ENCODE measurements at regions not wholly inside any gene's neighbourhood (a gene's known extent, or its start where the extent isn't known, plus 50 kb on each side); places are given as distances from the start of the nearest gene placed in this dataset.

GRCh38 chr2:37794717-37795116 lies 123.3 kb upstream of the CDC42EP3 start:
- TF ChIP-seq CTCF (IDR thresholded peaks at IDR 0.05) = no peak
- DNase-seq (ENCODE audit: low spot score) = no peak
- no peak for ATAC-seq (ENCODE audit: low FRiP score)

- ATAC-seq (ENCODE audit: low FRiP score) = no peak
- TF ChIP-seq CTCF (IDR thresholded peaks at IDR 0.05) = no peak
Observed at GRCh38 chr2:37795456-37795855, 124.0 kb upstream of the CDC42EP3 start.

GRCh38 chr2:37795938-37796337 lies 124.5 kb upstream of the CDC42EP3 start:
- ATAC-seq (ENCODE audit: low FRiP score) = no peak
- no peak for DNase-seq (ENCODE audit: low spot score)
- TF ChIP-seq CTCF (IDR thresholded peaks at IDR 0.05) = no peak

More at GRCh38 chr2:37795456-37795855, 124.0 kb upstream of the CDC42EP3 start:
- DNase-seq (ENCODE audit: low spot score) = no peak

- DNase-seq (ENCODE audit: low spot score) = no peak
- TF ChIP-seq CTCF (IDR thresholded peaks at IDR 0.05) = no peak
- ATAC-seq (ENCODE audit: low FRiP score) = no peak
Observed at GRCh38 chr2:37796481-37796880, 125.0 kb upstream of the CDC42EP3 start.

- no peak for ATAC-seq (ENCODE audit: low FRiP score)
- no peak for DNase-seq (ENCODE audit: low spot score)
- TF ChIP-seq CTCF (IDR thresholded peaks at IDR 0.05) = no peak
Observed at GRCh38 chr2:37797081-37797480, 125.6 kb upstream of the CDC42EP3 start.

- DNase-seq (ENCODE audit: low spot score) (no peak), ATAC-seq (ENCODE audit: low FRiP score) (no peak)
- TF ChIP-seq CTCF (IDR thresholded peaks at IDR 0.05) = no peak
Observed at GRCh38 chr2:37798315-37799005, 126.6 kb upstream of the RMDN2 start.

GRCh38 chr2:37800176-37800858 lies 124.8 kb upstream of the RMDN2 start:
- no peak for DNase-seq (ENCODE audit: low spot score)
- no peak for ATAC-seq (ENCODE audit: low FRiP score)
- no peak for TF ChIP-seq CTCF (IDR thresholded peaks at IDR 0.05)
